ENCODE measurements at regions not wholly inside any gene's neighbourhood (a gene's known extent, or its start where the extent isn't known, plus 50 kb on each side); places are given as distances from the start of the nearest gene placed in this dataset.
"Not testable (repeated sequence)": the region's sequence is repeated elsewhere in the genome, so short reads cannot be mapped to it uniquely, and the experiment has no call there.

DNA sequence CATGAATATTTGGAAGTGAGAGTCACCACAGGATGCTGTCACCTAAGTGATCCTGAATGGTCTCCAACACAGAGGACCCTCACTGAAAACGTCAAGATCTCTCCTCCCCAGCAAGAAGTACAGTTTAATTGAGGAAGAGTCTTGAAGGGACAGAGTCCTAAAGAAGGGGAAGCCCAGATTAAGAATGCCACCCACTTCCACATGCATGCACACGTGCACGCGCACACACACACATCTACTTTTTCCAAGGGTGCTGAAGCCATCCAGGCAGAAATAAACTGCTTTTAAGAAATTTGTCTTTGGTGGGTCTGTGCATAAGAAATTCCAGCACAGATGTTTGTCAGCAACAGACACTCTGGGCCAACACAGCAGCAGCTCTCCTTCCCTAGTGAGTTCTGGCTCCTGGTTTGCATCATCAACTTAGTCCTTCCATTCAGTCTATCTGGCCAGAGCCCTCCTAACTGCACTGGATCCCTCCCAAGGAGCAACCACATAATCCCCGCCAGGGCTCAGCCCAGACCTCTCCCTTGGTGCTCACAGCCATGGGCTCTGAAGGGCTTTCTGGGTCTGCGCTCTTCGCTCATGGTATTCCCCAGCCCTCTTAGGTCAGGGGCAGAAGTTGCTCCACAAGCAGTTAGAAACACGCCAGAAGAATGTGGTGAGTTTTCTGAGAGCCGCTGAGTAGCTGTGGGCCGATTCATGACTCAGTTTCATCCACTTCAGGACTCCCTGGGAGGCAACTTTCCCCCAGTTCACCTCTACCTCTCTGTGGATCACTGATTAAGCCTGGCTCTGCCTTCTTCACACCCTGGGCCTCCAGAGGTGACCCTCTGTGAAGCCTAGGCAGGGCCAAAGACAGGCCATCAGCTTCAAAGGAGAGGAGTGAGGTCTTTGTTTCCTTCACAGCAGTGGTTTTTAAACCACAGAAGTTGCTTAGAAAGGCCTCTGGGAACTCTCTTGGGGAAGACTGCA lies 132.6 kb upstream of the LIPC start:
- no peak for DNase-seq

- no peak for DNase-seq
Measured at GRCh38 chr15:58302832-58303231, 129.0 kb upstream of the LIPC start.

- DNase-seq: no peak
Measured at GRCh38 chr15:58303236-58303635, 128.6 kb upstream of the LIPC start.

DNA sequence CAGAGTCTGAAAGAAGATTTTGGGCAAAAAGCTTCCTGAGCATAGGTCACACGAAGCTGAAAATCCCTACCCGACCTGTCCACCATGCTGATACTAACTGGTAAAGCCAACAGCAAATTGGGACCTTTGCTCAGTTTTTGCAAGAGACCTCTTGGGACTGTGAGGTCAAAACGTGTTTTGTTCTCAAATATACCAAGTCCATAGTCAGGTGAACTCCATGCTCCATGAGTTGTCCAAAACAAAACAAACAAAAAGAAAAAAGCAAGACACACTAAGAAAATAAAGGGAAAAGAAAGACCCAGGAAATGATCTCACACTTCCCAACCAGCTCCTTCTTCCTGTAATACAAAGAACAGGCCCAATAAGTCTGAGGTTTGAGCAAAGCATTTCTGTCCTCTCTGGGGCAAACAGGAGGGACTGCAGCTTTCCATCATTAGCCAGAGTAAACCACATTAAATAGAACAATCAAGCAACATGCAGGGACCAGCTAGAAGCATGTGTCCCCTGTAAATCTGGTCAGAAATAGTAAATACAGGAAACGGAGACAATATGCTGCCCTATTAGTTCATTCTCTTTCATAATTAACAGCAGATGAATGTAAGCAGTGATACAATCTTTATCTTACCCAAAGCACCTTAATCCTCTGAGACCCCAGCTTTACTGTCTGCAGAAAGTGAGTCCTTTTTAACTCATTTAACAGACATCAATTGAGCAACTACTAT lies 125.0 kb upstream of the LIPC start:
- DNase-seq: no peak

DNA sequence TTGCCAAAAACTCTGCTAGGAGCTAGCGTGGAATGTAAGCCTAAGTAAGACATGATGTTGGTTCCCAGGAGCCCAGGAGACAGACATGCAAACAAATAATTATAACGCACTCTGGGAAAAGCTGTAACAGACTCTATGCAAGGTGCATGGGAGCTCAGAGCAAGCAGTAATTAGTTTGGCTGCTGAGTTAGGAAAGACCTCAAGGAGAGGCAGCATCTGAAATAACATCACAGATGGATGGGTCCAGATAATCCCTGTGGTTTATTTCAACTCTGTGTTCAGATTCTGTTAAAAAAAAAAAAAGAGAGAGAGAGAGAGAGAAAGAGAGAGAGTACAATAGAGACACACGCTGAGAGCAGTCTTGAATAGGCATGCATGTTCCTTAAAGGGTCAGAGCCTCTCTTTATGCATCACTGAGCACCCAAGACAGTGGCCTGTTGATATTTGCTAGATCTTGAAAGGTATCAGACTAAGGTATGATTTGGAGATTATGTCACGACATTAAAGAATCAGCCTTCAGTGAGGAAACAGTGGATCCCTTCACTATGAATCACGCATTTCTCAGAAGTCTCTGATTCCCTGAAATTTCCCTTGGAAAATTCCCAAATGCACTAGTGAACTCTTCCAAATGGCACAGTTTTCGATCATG lies 124.4 kb upstream of the LIPC start:
- DNase-seq: no peak

DNA sequence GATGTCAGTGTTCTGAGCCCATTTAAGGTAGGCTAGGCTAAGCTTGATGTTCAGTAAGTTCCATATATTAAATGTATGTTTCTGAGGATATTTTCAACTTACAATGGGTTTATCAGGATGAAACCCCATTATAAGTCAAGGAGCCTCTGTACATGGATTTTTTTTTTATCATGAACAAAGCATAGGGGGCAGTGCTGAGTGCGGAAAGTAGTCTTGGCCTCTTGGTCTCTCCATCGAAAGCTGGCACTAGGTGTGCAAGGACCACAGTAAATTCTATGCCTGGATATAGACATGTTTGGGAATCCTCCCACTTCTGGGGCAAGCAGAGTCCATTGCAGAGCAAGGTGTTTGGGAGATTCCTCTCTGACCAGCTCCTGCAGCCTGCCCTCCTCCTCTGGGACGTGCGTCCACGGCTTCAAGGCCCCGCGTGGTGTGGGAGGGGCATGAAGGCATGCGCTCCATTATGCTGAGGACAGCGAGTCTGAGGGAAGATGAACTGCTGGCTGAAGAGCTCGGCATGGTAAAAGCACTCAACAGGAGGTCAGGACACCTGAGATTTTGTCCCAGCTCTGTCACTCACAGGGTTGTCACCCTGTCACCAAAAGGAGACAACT lies 122.9 kb upstream of the LIPC start:
- DNase-seq: no peak

GRCh38 chr15:58309963-58310928 lies 121.5 kb upstream of the LIPC start:
- no peak for DNase-seq

DNA sequence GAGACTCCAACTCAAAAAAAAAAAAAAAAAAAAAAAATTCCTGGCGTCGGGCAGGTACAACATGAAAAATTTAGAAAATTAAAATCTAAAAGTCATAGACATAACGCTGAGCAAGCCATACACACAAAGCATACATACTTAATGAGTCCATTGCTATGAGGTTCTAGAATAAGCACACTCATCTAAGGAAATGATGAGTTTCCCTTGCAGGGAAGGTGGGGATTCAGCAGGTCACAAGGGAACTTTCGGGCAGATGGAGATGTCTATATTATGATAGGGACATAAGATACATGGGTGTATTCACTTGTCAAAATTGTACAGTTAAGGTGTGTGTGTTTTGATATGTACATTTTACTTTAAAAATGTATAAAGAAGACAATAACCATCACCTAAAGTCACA lies 120.2 kb upstream of the LIPC start:
- no peak for DNase-seq

GRCh38 chr15:58312031-58312430 lies 119.8 kb upstream of the LIPC start:
- DNase-seq: no peak

- DNase-seq: no peak
Measured at GRCh38 chr15:58313304-58313703, 118.5 kb upstream of the LIPC start.

GRCh38 chr15:58313810-58314592 lies 117.8 kb upstream of the LIPC start:
- no peak for DNase-seq

DNA sequence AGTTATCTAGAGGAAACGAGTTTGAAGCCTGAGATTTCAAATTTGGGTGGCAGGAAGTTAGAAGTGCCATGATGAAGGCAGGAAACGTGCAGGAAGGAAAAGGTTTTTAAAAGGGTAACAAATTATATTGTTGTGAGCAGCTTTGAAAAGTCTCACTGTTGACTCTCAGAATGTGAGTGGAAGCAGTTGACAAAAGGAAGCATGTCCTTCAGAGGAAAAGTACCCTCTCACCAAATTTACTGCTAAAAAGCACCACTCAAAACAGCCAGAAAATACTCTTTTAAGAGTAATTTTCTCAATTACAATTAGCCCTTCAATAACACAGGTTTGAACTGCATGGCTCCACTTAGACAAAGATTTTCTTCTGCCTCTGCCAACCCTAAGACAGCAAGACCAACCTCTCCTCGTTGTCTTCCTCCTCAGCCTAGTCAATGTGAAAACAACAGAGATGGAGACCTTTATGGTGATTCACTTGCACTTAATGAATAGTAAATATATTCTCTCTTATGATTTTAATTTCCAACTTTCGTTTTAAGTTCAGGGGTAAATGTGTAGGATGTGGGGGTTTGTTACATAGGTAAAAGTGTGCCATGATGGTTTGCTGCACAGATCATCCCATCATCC lies 117.1 kb upstream of the LIPC start:
- DNase-seq: no peak

DNA sequence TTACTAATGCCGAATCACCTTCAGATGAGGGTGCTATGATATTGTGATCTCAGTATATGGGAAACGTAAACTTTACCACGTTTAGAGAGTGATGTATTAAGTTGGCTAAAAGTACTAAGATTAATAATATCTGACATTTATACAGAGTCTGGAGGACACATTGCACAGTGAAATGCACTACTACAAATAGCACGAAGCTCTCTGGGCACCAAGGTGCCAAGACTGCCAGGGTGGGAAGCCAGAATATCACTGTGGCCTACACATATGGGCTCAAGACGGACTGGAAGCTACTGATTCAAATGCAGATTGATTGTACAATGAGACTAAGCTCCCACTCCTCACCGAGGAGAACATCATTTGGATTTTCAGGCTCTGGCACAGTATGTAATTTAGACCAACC lies 113.3 kb upstream of the LIPC start:
- no peak for DNase-seq

DNA sequence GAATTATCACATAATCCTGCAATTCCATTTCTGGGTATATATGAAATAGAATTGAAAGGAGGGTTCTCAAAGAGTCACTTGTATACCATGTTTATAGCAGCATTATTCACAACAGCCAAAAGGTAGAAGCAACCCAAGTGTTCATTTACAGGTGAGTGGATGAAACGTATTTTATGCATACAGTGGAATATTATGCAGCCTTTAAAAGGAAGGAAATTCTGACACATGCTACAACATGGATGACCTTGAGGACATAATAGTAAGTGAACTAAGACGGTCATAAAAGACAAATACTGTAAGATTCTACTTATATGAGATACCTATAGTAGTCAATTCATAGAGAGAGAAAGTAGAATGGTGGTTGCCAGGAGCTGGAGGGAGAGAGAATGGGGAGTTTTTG lies 110.8 kb upstream of the LIPC start:
- DNase-seq: no peak

- no peak for DNase-seq
Measured at GRCh38 chr15:58322253-58322652, 109.5 kb upstream of the LIPC start.

DNA sequence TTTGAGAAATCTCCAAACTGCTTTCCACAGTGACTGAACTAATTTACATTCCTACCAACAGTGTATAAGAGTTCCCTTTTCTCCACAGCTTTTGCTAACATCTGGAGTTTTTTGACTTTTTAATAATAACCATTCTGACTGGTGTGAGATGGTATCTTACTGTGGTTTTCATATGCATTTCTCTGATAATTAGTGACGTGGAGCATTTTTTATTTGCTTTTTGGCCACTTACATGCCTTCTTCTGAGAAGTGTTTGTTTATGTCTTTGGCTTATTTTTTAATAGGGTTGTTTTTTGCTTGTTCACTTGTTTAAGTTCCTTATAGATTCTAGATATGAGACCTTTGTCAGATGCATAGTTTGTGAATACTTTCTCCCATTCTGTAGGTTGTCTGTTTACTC lies 108.5 kb upstream of the LIPC start:
- not testable (repeated sequence) for DNase-seq

DNA sequence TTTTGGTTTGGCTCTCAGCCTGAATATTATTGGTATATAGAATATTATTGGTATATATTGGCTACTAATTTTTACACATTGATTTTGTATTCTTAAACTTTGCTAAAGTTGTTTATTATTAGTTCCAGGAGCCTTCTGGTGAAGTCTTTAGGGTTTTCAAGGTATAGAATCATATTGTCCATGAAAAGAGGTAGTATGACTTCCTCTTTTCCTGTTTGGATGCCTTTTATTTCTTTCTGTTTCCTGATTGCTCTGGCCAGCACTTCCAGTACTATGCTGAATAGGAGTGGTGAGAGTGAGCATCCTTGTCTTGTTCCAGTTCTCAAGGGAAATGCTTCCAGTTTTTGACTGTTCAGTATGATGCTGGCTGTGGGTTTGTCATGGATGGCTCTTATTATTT lies 107.3 kb upstream of the LIPC start:
- DNase-seq: no peak

GRCh38 chr15:58327958-58328357 lies 103.8 kb upstream of the LIPC start:
- no peak for DNase-seq

GRCh38 chr15:58329211-58329610 lies 102.6 kb upstream of the LIPC start:
- DNase-seq: no peak

DNA sequence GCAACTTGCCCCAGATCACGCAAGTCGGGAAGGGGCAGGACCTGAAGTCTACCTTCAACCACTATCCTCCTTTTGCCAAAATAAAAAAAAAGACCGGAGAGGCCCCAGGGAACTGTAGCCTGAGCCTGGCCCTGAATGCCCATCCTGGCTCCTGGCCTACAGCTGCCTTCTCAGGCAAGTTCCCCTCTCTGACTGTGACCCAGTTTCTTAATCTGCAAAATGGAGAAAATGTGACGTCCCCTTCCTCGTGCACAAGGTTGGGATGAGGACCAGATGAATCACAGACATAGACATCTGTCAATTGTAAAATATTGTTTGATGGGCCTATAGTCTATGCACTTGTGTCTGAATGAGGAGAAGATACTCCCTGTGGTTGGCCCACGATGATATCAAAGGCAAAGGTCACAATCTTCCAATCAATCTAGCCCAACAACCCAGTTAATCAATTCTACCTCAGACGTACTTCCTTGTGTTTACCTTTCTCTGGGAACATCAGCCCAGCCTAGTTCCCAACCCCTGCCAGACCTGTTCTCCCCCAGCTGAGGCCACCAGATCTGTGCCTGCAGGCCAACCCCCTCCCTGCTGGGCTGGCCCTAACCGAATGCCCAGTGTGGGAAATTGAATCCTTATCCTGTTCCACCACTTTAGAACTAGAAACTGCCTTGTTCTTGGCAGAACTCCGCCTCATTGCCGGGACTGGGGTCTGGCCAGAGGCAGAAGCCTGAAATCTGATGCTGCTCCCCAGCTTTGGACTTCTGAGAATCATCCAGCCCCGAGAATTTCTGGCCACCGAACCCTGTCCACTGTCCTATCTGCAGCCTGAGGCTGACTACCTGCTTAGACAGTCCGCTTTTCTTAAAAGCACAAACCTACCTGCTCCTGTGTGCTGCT lies 101.8 kb upstream of the LIPC start:
- DNase-seq: no peak

Data from NCI-H2107 (cell line).